Ishikawa (cell line): ENCODE measurements at regions not wholly inside any gene's neighbourhood (a gene's known extent, or its start where the extent isn't known, plus 50 kb on each side); places are given as distances from the start of the nearest gene placed in this dataset.

Experiments used
- CEBPB ChIP-seq: IDR thresholded peaks from 2 replicates; pipeline ENCODE4 v1.6.1; 2012
- CREB1 ChIP-seq: IDR thresholded peaks from 2 replicates; pipeline ENCODE4 v1.6.1; 2012; ENCODE audit warnings: low read depth
- EGR1 ChIP-seq: IDR thresholded peaks from 2 replicates; pipeline ENCODE4 v1.6.1; 2012
- EP300 ChIP-seq: IDR thresholded peaks from 2 replicates; pipeline ENCODE4 v1.6.1; 2012; ENCODE audit warnings: borderline replicate concordance
- FOXM1 ChIP-seq: IDR thresholded peaks from 2 replicates; pipeline ENCODE4 v1.6.1; 2012; ENCODE audit warnings: low read depth, borderline replicate concordance
- NFIC ChIP-seq: IDR thresholded peaks from 2 replicates; pipeline ENCODE4 v1.6.1; 2012
- RAD21 ChIP-seq: IDR thresholded peaks from 2 replicates; pipeline ENCODE4 v1.6.1; 2012; ENCODE audit warnings: low read depth
- TAF1 ChIP-seq: IDR thresholded peaks from 2 replicates; pipeline ENCODE4 v1.6.1; 2012; ENCODE audit warnings: low read depth, mild to moderate bottlenecking
- TCF12 ChIP-seq: IDR thresholded peaks from 2 replicates; pipeline ENCODE4 v1.6.1; 2012; ENCODE audit warnings: low read depth
- TEAD4 ChIP-seq: IDR thresholded peaks from 2 replicates; pipeline ENCODE4 v1.6.1; 2012
- YY1 ChIP-seq: IDR thresholded peaks from 2 replicates; pipeline ENCODE4 v1.6.1; 2012; ENCODE audit warnings: low read depth
- ZBTB7A ChIP-seq: IDR thresholded peaks from 2 replicates; pipeline ENCODE4 v1.6.1; 2012; ENCODE audit warnings: low read depth
- TF ChIP-seq, protein P1 (sequence below): IDR thresholded peaks from 2 replicates; pipeline ENCODE4 v1.6.1; 2012
- TF ChIP-seq, protein P2 (sequence below): IDR thresholded peaks from 2 replicates; pipeline ENCODE4 v1.6.1; 2012
- TF ChIP-seq, protein P3 (sequence below): IDR thresholded peaks from 2 replicates; pipeline ENCODE4 v1.6.1; 2012; ENCODE audit warnings: low read depth, mild to moderate bottlenecking

DNA sequence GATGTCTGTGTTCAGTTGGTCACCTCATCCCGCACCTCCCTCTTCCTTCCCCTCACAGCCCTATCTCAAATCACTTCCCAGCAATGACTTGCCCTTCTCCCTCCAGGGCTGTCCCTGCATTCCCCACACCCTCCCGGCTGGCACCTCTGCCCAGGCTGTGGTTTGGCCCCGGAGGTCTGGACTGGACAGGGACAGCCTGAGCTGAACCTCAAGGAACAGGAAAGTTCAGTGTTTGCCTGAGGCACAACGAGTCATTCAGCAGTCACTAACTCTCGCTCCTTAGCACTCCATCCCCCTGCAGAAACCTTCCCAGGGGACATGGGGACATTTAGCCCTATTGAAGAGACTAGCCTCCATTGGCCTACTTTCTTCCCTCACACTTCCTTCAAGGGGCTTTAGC, 58.3 kb upstream of the MAP3K1 start:
- TF ChIP-seq NFIC (no peak), TAF1 (no peak), RAD21 (no peak), CEBPB (no peak), EP300 (no peak), EGR1 (no peak), TCF12 (no peak), ZBTB7A (no peak), TEAD4 (no peak), FOXM1 (no peak), CREB1 (no peak), YY1 (no peak)
- TF ChIP-seq, protein P1, sequence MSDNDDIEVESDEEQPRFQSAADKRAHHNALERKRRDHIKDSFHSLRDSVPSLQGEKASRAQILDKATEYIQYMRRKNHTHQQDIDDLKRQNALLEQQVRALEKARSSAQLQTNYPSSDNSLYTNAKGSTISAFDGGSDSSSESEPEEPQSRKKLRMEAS, result no peak
- TF ChIP-seq, protein P2, sequence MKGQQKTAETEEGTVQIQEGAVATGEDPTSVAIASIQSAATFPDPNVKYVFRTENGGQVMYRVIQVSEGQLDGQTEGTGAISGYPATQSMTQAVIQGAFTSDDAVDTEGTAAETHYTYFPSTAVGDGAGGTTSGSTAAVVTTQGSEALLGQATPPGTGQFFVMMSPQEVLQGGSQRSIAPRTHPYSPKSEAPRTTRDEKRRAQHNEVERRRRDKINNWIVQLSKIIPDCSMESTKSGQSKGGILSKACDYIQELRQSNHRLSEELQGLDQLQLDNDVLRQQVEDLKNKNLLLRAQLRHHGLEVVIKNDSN, result no peak
- TF ChIP-seq, protein P3, sequence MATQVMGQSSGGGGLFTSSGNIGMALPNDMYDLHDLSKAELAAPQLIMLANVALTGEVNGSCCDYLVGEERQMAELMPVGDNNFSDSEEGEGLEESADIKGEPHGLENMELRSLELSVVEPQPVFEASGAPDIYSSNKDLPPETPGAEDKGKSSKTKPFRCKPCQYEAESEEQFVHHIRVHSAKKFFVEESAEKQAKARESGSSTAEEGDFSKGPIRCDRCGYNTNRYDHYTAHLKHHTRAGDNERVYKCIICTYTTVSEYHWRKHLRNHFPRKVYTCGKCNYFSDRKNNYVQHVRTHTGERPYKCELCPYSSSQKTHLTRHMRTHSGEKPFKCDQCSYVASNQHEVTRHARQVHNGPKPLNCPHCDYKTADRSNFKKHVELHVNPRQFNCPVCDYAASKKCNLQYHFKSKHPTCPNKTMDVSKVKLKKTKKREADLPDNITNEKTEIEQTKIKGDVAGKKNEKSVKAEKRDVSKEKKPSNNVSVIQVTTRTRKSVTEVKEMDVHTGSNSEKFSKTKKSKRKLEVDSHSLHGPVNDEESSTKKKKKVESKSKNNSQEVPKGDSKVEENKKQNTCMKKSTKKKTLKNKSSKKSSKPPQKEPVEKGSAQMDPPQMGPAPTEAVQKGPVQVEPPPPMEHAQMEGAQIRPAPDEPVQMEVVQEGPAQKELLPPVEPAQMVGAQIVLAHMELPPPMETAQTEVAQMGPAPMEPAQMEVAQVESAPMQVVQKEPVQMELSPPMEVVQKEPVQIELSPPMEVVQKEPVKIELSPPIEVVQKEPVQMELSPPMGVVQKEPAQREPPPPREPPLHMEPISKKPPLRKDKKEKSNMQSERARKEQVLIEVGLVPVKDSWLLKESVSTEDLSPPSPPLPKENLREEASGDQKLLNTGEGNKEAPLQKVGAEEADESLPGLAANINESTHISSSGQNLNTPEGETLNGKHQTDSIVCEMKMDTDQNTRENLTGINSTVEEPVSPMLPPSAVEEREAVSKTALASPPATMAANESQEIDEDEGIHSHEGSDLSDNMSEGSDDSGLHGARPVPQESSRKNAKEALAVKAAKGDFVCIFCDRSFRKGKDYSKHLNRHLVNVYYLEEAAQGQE, result no peak

DNA sequence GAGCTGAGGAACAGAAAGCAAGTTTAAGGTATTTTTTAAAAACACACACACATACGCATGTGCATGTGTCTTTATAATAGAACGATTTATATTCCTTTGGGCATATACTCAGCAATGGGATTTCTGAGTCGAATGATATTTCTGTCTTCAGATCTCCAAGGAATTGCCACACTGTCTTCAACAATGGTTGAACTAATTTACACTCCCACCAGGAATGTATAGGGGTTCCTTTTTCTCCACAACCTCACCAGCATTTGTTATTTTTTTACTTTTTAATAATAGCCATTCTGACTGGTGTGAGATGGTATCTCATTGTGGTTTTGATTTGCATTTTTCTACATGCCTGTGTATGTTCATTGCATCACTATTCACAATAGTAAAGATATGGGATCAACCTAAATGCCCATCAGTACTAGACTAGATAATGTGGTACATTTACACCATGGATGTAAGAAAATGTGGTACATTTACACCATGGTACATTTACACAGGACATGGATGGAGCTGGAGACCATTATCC, 60.3 kb upstream of the MAP3K1 start:
- TF ChIP-seq, protein P3, result no peak
- TF ChIP-seq, protein P1, result no peak
- TF ChIP-seq TAF1, result no peak
- TF ChIP-seq TEAD4, result no peak
- TF ChIP-seq, protein P2, result no peak

DNA sequence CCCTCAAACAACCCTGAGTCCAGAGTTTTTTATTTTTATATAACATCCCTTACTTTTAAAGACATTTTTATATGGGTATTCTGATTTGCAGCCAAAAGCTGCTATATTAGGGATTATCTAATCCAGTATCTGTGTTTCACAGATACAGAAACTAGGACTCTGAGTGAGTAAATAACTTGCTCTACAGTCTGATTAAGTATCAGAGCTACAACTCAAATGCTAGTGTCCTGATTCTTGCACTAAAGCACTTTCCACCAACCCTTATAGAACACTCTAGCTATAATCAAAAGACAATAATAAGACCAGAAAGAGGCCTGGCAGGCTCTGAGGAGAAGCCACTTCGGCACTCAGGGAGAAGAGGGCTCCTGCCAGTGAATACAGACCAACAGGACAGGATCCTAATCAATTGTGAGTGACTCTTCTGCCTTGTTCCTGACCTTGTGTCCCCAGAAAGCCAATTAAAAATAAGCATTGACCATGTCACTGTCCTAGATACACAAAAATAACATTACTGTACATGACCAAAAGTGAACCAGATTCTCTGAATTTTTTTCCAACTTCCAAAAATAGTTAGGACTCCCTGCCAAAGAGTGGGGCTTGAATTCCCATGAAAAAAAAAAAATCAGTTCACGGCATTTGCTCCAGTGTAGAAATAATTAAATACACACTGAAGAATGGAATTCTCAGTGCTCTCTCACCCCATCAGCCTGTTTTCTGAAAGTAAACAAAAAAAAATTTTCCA, 63.6 kb upstream of the MAP3K1 start:
- TF ChIP-seq CEBPB (no peak), TAF1 (no peak), EGR1 (no peak), FOXM1 (no peak), TCF12 (no peak), NFIC (no peak), RAD21 (no peak), EP300 (no peak), ZBTB7A (no peak), CREB1 (no peak), YY1 (no peak), TEAD4 (no peak)
- TF ChIP-seq, protein P3, result no peak
- TF ChIP-seq, protein P2, result no peak
- TF ChIP-seq, protein P1, result no peak

DNA sequence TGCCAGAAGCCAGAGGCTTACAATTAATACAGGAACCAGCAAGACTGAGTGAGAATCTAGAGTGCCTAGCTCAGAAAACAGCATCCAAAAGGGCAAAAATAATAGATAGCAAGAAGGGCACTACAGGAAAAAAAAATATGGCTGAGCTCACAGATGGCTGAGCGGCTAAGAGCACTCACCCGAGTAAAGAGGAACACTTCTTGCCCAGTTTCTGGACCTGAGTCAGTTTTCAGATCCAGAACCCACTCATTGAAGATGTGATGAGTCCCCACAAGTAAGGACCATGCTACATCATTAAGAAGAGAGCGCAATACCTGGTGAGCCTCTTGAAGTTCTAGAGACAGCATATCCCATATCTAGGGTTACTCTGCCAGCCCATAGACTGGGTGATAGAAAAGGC, 65.5 kb upstream of the MAP3K1 start:
- TF ChIP-seq, protein P2, result no peak
- TF ChIP-seq, protein P1, result no peak
- no peak for TF ChIP-seq FOXM1
- TF ChIP-seq TEAD4, result no peak
- TF ChIP-seq ZBTB7A, result no peak
- TF ChIP-seq CREB1, result no peak
- TF ChIP-seq RAD21, result no peak
- no peak for TF ChIP-seq TCF12
- no peak for TF ChIP-seq EGR1
- no peak for TF ChIP-seq CEBPB
- TF ChIP-seq TAF1, result no peak
- TF ChIP-seq NFIC, result no peak
- TF ChIP-seq EP300, result no peak
- TF ChIP-seq, protein P3, result no peak
- TF ChIP-seq YY1, result no peak
